Keratinocyte (primary cell): ENCODE measurements at regions not wholly inside any gene's neighbourhood (a gene's known extent, or its start where the extent isn't known, plus 50 kb on each side); places are given as distances from the start of the nearest gene placed in this dataset.

Experiments used
- DNase-seq: peaks from one replicate; pipeline ENCODE4 v3.0.0-alpha.2; 2011; ENCODE audit warnings: low read depth, missing footprints, low spot score
- FAIRE-seq: peaks from 2 replicates; lab custom pipeline; 2011; peaks lifted over from hg19 to GRCh38; lab: Jason Lieb, UNC
- H2AFZ ChIP-seq: 2 replicates; pipeline ENCODE4 v1.6.0; 2012; ENCODE audit warnings: low read length, control low read depth, inconsistent platforms; ENCODE audit not compliant: control insufficient read depth
- H3K27ac ChIP-seq: 2 replicates; pipeline ENCODE4 v1.5.1; 2011; ENCODE audit warnings: low read length; ENCODE audit not compliant: control insufficient read depth, insufficient read depth
- H3K27me3 ChIP-seq: 3 replicates; pipeline ENCODE4 v1.6.0; 2011; ENCODE audit warnings: low read length; ENCODE audit not compliant: control insufficient read depth, insufficient read depth; ENCODE audit errors: extremely low read depth
- H3K36me3 ChIP-seq, 2 experiments: 2 replicates in 1 of 2; 3 replicates in 1 of 2; pipeline ENCODE4 v1.5.1; 2011; ENCODE audit warnings: low read length in 2 of 2, mild to moderate bottlenecking in 1 of 2; ENCODE audit not compliant: control insufficient read depth in 2 of 2, insufficient read depth in 2 of 2; ENCODE audit errors: extremely low read depth in 1 of 2
- H3K4me1 ChIP-seq: 3 replicates; pipeline ENCODE4 v1.5.1; 2011; ENCODE audit warnings: low read length; ENCODE audit not compliant: control insufficient read depth, insufficient read depth; ENCODE audit errors: extremely low read depth
- H3K4me2 ChIP-seq: 3 replicates; pipeline ENCODE4 v1.6.0; 2011; ENCODE audit warnings: low read depth, low read length; ENCODE audit not compliant: control insufficient read depth, insufficient read depth; ENCODE audit errors: extremely low read depth
- H3K4me3 ChIP-seq, 3 experiments: fragments of 200-600 bp in 1 of 3; sonication (generic) in 1 of 3; 2 replicates in 2 of 3; 3 replicates in 1 of 3; pipeline ENCODE4 v1.5.1; 2011 to 2016; ENCODE audit warnings: low read length in 3 of 3, mild to moderate bottlenecking in 3 of 3, control low read depth in 2 of 3, inconsistent platforms in 1 of 3, low read depth in 1 of 3, mixed read lengths in 1 of 3, mixed run types in 1 of 3, moderate library complexity in 1 of 3; ENCODE audit not compliant: control insufficient read depth in 2 of 3, insufficient read depth in 2 of 3; ENCODE audit errors: extremely low read depth in 1 of 3
- H3K79me2 ChIP-seq: 2 replicates; pipeline ENCODE4 v1.6.0; 2012; ENCODE audit warnings: low read length; ENCODE audit not compliant: control insufficient read depth, insufficient read depth
- H3K9ac ChIP-seq: 3 replicates; pipeline ENCODE4 v1.6.0; 2011; ENCODE audit warnings: low read length; ENCODE audit not compliant: control insufficient read depth, insufficient read depth; ENCODE audit errors: extremely low read depth
- H3K9me1 ChIP-seq: 3 replicates; pipeline ENCODE4 v1.6.0; 2011; ENCODE audit warnings: low read length; ENCODE audit not compliant: control insufficient read depth, insufficient read depth; ENCODE audit errors: extremely low read depth
- H3K9me3 ChIP-seq: 2 replicates; pipeline ENCODE4 v1.5.1; 2012; ENCODE audit warnings: low read depth, low read length; ENCODE audit not compliant: control insufficient read depth
- H4K20me1 ChIP-seq: 3 replicates; pipeline ENCODE4 v1.6.0; 2011; ENCODE audit warnings: low read length; ENCODE audit not compliant: control insufficient read depth, insufficient read depth; ENCODE audit errors: extremely low read depth
- CTCF ChIP-seq, 3 experiments: IDR thresholded peaks in 1 of 3; conservative IDR thresholded peaks in 1 of 3; optimal IDR thresholded peaks in 1 of 3; 2 replicates in 2 of 3; 3 replicates in 1 of 3; pipeline versions ENCODE3 to v1.5.1; 2011; ENCODE audit warnings: low read length in 3 of 3, mild to moderate bottlenecking in 3 of 3, moderate library complexity in 2 of 3, control low read depth in 1 of 3, inconsistent platforms in 1 of 3; ENCODE audit not compliant: insufficient read depth in 2 of 3; ENCODE audit errors: extremely low read depth in 1 of 3
- EZH2 ChIP-seq: IDR thresholded peaks from one replicate; pipeline ENCODE4 v1.6.1; 2012; ENCODE audit warnings: inconsistent platforms, mild to moderate bottlenecking, low read length, moderate library complexity
- dilution Hi-C: fragments of 300-500 bp; cut with MboI; formaldehyde crosslinking; loops from one replicate; pipeline ENCODE4 v1.7.0; 2020; ENCODE audit warnings: low sequenced_read_pairs; ENCODE audit not compliant: extremely low pct_ligation_motif_present

- H3K27ac ChIP-seq = no peak overlapping the region
- TF ChIP-seq CTCF (optimal IDR thresholded peaks at IDR 0.05 in 1 of 3, IDR thresholded peaks at IDR 0.05 in 1 of 3, conservative IDR thresholded peaks at IDR 0.05 in 1 of 3; ENCODE audit: extremely low read depth in 1 of 3, insufficient read depth in 2 of 3, low read length in 3 of 3) = no peak
- H3K4me1 ChIP-seq = no peaks in the 10 kb centered on the region
- no peaks in the 10 kb centered on the region for H3K9me1 ChIP-seq
- dilution Hi-C loops = no loop called here
- no peak overlapping the region for H3K4me3 ChIP-seq
- no peak overlapping the region for H3K9ac ChIP-seq
- H3K27me3 ChIP-seq = no peaks in the 10 kb centered on the region
- no peaks in the 10 kb centered on the region for H3K36me3 ChIP-seq
- no peaks in the 10 kb centered on the region for H3K9me3 ChIP-seq
- FAIRE-seq (no peak), DNase-seq (no peak)
- H3K4me2 ChIP-seq = no peak overlapping the region
- no peaks in the 10 kb centered on the region for H4K20me1 ChIP-seq
- H3K79me2 ChIP-seq = no peaks in the 10 kb centered on the region
- H2AFZ ChIP-seq = no peak overlapping the region
Measured at GRCh38 chr6:22748681-22749080, 179.3 kb downstream of the HDGFL1 start.

GRCh38 chr6:22749696-22750095 is 180.3 kb downstream of the HDGFL1 start:
- no peaks in the 10 kb centered on the region for H3K4me1 ChIP-seq
- TF ChIP-seq EZH2 = no peak
- TF ChIP-seq CTCF (optimal IDR thresholded peaks at IDR 0.05 in 1 of 3, IDR thresholded peaks at IDR 0.05 in 1 of 3, conservative IDR thresholded peaks at IDR 0.05 in 1 of 3; ENCODE audit: extremely low read depth in 1 of 3, insufficient read depth in 2 of 3, low read length in 3 of 3) = no peak
- H3K27ac ChIP-seq = no peak overlapping the region
- no peak overlapping the region for H3K9ac ChIP-seq
- H3K79me2 ChIP-seq = no peaks in the 10 kb centered on the region
- no peaks in the 10 kb centered on the region for H3K9me3 ChIP-seq
- H3K36me3 ChIP-seq = no peaks in the 10 kb centered on the region
- H3K9me1 ChIP-seq = no peaks in the 10 kb centered on the region
- H3K4me2 ChIP-seq = no peak overlapping the region
- FAIRE-seq = no peak
- no peaks in the 10 kb centered on the region for H4K20me1 ChIP-seq
- H3K4me3 ChIP-seq = no peak overlapping the region
- dilution Hi-C loops = no loop called here
- no peak overlapping the region for H2AFZ ChIP-seq
- no peaks in the 10 kb centered on the region for H3K27me3 ChIP-seq
- DNase-seq = no peak
